Muscle layer of colon (tissue), 2 donors: ENCODE measurements at regions not wholly inside any gene's neighbourhood (a gene's known extent, or its start where the extent isn't known, plus 50 kb on each side); places are given as distances from the start of the nearest gene placed in this dataset.

Source experiments
- H3K27ac ChIP-seq: one replicate; pipeline ENCODE4 v1.7.0; 2013; ENCODE audit warnings: low read depth, mild to moderate bottlenecking, low read length, moderate library complexity
- H3K27me3 ChIP-seq, 2 donors: one replicate each; pipeline ENCODE4 v1.7.0; 2013; ENCODE audit warnings: low read length in 2 of 2, mild to moderate bottlenecking in 2 of 2; ENCODE audit not compliant: insufficient read depth in 2 of 2, control insufficient read depth in 1 of 2
- H3K36me3 ChIP-seq: one replicate; pipeline ENCODE4 v1.7.0; 2013; ENCODE audit warnings: mild to moderate bottlenecking, low read length; ENCODE audit not compliant: insufficient read depth
- H3K4me1 ChIP-seq: one replicate; pipeline ENCODE4 v1.7.0; 2013; ENCODE audit warnings: mild to moderate bottlenecking, low read length; ENCODE audit not compliant: insufficient read depth
- H3K4me3 ChIP-seq, 2 donors: one replicate each; pipeline ENCODE4 v1.7.0; 2013; ENCODE audit warnings: low read length in 2 of 2, low read depth in 1 of 2, mild to moderate bottlenecking in 1 of 2, moderate library complexity in 1 of 2
- H3K9ac ChIP-seq: one replicate; pipeline ENCODE4 v1.7.0; 2013; ENCODE audit warnings: low read length
- H3K9me3 ChIP-seq: one replicate; pipeline ENCODE4 v1.7.0; 2013; ENCODE audit warnings: mild to moderate bottlenecking, low read length
- donor health status: abdominal sarcoma.
- donor health status: Adenocarcinoma of cecum.

DNA sequence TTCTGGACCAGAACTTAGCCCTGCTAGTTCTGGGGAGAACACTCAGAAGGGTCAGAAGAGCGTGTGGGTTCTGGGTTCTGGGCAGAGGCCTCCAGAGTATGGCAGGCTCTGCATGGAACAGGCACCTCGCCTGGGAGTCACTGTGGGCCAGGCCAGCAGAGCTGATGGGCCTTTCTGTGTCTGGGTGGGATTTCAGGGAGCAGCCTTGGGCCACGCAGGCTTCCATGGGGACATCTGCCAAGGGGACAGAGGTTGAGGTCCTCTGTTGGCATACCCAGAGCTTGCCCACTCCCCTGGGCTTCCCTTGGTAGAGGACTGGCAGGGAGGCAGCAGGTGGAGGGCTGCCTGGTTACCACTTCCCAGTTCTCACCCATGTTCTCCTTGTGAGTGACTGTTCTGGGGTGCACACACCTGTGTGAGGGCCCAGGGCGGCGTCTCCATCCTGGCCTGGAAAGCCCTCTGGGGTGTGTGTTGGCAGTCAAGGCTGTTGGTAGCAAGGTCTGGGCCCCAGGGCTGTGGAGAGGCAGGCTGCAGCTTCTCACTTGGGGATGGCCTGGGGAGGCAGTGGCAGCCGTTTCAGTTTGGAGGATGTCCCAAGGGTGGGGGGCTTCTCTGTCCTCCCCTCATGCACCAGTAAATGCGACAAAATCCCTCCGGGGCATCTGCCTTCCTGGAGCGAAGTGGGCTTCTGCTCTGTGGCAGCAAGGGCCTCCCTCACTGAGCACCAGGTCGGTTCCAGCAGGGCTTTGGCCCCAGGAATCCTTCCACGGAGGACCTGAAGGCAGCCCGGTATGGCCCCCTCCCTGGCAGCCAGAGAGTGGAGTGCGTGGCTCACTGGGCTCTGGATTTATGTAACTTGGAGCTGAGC, 74.6 kb upstream of the HDAC4 start:
- Histone ChIP-seq H3K36me3 (no peaks in the 10 kb centered on the region), H3K9ac (no peak overlapping the region), H3K27me3 (no peaks in the 10 kb centered on the region), H3K4me3 (no peak overlapping the region), H3K27ac (no peak overlapping the region), H3K4me1 (no peaks in the 10 kb centered on the region), H3K9me3 (no peaks in the 10 kb centered on the region)

DNA sequence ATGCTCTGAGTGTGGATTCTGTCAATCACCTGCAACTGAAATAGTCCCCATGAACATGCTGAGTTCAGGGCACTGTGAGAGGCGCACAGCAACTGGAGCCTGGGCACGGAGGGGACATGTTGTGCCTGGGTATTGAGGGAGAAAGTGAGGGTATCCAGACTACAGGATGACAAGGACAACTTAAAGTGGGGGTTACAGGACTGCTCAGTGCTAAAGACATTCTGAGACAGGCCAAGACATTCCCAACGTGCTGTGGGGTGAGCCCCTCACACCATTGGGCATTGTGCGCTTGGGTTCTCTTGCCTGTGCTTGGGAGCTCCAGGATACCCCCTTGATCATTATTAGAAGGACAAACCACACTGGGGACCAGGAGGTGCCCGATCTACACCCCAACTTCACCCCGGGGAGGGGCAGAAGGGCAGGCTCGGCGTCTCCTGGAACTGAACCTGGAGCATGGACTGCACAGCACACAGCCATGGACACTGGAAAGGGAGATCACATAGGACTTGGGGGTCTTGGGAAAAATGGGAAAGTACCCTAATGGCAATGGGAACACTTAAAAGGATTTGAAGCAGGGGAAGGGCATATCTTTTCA, 72.5 kb upstream of the HDAC4 start:
- Histone ChIP-seq H3K9me3 (no peaks in the 10 kb centered on the region), H3K4me3 (no peak overlapping the region), H3K9ac (no peak overlapping the region), H3K27ac (no peak overlapping the region), H3K4me1 (no peaks in the 10 kb centered on the region), H3K27me3 (no peaks in the 10 kb centered on the region), H3K36me3 (no peaks in the 10 kb centered on the region)

- no peak overlapping the region for H3K9ac ChIP-seq
- H3K4me3 ChIP-seq = no peak overlapping the region
- H3K27ac ChIP-seq = no peak overlapping the region
- no peaks in the 10 kb centered on the region for H3K36me3 ChIP-seq
- H3K27me3 ChIP-seq = no peaks in the 10 kb centered on the region
- no peaks in the 10 kb centered on the region for H3K9me3 ChIP-seq
- H3K4me1 ChIP-seq = no peaks in the 10 kb centered on the region
Measured at GRCh38 chr2:239472235-239472775, 71.5 kb upstream of the HDAC4 start.

DNA sequence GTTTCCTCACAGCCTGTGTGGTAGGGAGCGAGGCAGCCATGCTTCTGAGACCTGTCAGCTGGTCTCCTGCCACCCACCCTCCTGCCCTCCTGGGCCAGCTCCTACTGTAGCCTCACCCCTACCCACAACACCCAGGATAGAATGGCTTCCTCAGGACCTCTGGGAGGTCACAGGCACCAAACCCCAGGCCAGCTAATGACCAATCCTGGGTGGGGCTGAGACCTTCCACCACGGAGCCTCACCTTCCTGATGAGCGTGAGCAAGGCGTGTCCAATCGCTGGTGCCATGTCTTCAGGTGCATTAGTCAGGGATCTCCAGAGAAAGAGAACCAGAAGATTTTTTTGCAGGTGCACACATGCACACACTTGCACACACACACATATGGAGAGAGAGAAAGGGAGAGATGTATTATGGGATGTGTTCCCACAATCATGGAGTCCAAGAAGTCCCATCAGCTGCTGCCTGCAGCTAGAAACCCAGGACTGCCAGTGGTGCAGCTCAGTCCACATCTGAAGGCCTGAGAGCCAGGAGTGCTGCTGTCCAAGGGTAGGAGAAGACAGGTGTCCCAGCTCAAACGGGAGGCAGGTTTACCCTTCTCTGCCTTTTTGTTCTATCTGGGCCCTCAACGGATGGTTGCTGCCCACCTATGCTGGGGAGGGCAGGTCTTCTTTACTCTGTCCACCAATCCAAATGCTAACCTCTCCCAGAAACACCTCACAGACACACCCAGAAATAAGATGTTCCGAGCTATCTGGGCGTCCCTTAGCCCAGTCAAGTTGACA, 70.4 kb upstream of the HDAC4 start:
- H3K9ac ChIP-seq = no peak overlapping the region
- H3K4me3 ChIP-seq = no peak overlapping the region
- no peaks in the 10 kb centered on the region for H3K36me3 ChIP-seq
- no peaks in the 10 kb centered on the region for H3K9me3 ChIP-seq
- no peak overlapping the region for H3K27ac ChIP-seq
- no peaks in the 10 kb centered on the region for H3K4me1 ChIP-seq
- H3K27me3 ChIP-seq = no peaks in the 10 kb centered on the region

DNA sequence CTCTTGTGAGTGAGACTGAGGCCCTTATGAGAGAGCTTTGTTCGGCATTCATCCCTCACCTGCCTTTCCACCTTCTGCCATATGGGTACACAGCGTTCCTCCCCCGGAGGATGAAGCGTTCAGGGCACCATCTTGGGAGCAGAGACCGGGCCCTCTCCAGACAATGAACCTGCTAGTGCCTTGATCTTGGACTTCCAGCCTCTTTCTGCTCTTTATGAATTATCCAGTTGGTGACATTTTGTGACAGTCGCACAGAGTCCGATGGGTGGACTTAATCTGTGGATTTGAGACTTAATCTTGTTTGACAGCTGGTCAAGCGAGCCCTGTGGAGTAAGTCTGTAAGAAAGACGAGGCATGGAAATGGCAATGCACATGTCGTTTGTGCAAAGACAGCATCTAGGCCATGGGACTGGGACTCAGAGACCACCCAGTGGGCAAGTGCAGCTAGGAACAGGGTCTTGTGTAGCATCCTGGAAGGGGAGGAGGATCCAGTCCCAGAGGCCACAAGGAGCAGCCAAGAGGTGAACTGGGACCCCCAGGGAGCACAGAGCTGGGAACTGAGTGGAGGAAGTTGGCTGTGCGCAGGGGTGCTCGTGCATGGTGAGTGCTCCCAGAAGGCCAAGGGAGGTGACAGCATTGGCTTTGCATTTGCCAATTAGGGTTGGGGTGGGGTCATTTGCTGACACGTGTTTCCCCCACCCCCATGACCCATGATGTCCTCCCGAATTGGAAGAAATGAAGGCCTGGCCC, 69.5 kb upstream of the HDAC4 start:
- Histone ChIP-seq H3K9ac (no peak overlapping the region), H3K36me3 (no peaks in the 10 kb centered on the region), H3K4me3 (no peak overlapping the region), H3K9me3 (no peaks in the 10 kb centered on the region), H3K4me1 (peaks cover 6% of the 10 kb centered on the region), H3K27me3 (no peaks in the 10 kb centered on the region), H3K27ac (no peak overlapping the region)

DNA sequence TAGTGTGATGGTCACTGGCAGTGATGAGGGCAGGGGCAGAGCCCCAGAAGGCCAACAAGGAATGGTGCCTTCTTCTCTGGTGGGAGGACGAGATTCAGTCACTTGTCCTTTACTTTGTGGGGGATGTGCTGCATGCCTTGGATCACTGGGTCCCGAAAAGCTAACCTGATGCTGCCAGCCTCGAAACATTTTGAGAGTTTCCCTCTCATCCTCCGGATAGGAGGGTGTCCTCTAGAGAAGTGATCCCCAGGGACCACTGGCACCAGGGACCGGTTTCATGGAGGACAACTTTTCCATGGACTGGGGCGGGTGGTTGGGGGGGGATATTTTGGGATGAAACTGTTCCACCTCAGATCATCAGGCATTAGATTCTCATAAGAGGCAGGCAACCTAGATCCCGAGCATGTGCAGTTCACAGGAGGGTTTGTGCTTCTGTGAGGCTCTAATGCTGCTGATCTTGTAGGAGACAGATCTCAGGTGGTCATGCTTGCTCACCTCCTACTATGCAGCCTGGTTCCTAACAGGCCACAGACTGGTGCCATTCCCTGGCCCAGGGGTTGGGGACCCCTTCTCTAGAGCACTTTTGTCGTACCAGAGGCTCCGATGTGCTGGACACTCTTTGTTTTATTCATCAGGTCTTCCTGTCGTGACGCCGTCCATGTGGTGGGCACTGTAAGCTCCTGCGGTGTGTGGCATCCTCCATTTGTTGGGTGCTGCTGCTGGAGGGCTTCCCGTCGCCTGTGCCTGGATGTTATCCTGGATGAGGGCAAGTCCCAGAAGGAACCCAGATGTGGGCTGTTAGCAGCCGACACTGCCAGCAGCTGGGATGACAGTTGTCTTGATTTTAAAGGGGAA, 68.5 kb upstream of the HDAC4 start:
- Histone ChIP-seq H3K27ac (no peak overlapping the region), H3K9me3 (no peaks in the 10 kb centered on the region), H3K27me3 (no peaks in the 10 kb centered on the region), H3K4me1 (peaks cover 15% of the 10 kb centered on the region), H3K4me3 (no peak overlapping the region), H3K9ac (no peak overlapping the region), H3K36me3 (no peaks in the 10 kb centered on the region)

- Histone ChIP-seq H3K9me3 (no peaks in the 10 kb centered on the region), H3K27me3 (no peaks in the 10 kb centered on the region), H3K4me1 (peaks cover 23% of the 10 kb centered on the region), H3K27ac (no peak overlapping the region), H3K4me3 (no peak overlapping the region), H3K9ac (no peak overlapping the region), H3K36me3 (no peaks in the 10 kb centered on the region)
Measured at GRCh38 chr2:239468491-239469105, 67.8 kb upstream of the HDAC4 start.

DNA sequence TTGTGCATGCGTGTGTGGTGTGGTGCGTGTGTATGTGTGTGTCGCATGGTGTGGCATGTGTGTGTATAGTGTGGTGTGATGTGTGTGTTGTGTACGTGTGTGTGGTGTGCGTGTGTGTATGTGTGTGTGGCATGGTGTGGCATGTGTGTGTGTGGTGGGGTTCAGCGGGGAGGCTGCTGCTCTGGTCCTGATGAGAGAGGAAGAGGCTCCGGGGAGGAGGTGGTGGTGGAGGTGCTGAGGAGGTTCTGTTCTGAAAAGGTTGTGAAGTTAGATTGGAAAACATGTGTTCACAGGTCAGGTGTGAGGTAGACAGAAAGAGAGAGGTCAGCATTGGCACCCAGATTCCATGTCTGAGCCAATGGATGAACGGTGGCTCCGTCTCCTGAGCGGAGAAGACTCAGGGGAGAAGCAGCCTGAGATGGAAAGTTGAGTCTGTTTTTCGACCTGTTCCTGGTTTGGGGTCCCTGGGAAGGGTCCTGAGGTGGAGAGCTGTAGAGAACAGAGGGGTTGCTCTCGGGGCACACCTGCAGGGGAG, 67.2 kb upstream of the HDAC4 start:
- H3K9me3 ChIP-seq = no peaks in the 10 kb centered on the region
- H3K27me3 ChIP-seq = no peaks in the 10 kb centered on the region
- no peak overlapping the region for H3K27ac ChIP-seq
- no peak overlapping the region for H3K4me3 ChIP-seq
- H3K9ac ChIP-seq = no peak overlapping the region
- peaks cover 28% of the 10 kb centered on the region for H3K4me1 ChIP-seq
- no peaks in the 10 kb centered on the region for H3K36me3 ChIP-seq

GRCh38 chr2:239467281-239467955, 66.6 kb upstream of the HDAC4 start:
- Histone ChIP-seq H3K9ac (no peak overlapping the region), H3K4me1 (peaks cover 28% of the 10 kb centered on the region), H3K9me3 (no peaks in the 10 kb centered on the region), H3K27ac (no peak overlapping the region), H3K27me3 (no peaks in the 10 kb centered on the region), H3K4me3 (no peak overlapping the region), H3K36me3 (no peaks in the 10 kb centered on the region)
